T-helper 2 cell (primary cell): ENCODE measurements at regions not wholly inside any gene's neighbourhood (a gene's known extent, or its start where the extent isn't known, plus 50 kb on each side); places are given as distances from the start of the nearest gene placed in this dataset.

Experiments
- DNase-seq, 5 experiments: peaks; one replicate each; pipeline versions ENCODE4 v3.0.0 to v3.0.0-alpha.2; 2012 to 2022

DNA sequence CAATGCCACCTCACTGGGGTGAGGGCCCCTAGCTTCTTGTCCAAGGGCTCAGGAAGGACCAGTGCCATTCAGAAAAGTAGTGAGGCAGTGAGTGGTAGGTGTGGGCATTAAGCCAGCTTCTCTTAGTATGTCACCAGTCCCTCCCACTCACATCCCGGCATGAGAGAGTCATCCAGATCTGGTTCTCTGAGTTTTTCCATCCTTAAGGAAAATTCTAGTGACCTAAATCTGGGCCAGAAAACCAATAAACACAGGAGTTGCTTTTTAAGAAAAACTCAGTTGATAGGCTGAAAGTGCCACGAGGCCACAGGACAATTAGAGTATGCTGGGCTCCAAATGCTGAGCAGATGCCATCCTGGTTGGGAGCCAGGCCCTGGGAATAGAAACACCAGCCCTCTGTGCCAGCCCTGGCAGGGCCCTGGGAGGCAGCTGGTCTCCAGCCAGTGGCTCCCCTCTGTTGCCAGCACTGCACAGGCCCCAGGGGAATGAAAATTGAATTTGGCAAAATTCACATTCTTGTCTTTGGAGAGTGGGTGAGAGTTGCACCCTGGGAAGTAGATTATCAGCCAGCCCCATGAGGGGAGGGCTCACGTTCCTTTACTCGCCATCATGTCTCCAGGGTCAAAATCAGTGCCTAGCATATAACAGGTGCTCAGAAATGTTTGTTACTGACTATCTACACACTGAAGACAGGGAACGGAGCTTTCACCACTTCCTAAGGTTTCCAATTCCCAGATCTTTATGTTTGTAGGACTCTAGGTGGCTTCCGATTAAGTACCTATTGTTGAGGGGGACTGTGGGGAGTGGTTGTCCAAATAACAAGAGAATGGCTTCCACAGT, 52.8 kb downstream of the FAM43A start:
- DNase-seq = no peak

DNA sequence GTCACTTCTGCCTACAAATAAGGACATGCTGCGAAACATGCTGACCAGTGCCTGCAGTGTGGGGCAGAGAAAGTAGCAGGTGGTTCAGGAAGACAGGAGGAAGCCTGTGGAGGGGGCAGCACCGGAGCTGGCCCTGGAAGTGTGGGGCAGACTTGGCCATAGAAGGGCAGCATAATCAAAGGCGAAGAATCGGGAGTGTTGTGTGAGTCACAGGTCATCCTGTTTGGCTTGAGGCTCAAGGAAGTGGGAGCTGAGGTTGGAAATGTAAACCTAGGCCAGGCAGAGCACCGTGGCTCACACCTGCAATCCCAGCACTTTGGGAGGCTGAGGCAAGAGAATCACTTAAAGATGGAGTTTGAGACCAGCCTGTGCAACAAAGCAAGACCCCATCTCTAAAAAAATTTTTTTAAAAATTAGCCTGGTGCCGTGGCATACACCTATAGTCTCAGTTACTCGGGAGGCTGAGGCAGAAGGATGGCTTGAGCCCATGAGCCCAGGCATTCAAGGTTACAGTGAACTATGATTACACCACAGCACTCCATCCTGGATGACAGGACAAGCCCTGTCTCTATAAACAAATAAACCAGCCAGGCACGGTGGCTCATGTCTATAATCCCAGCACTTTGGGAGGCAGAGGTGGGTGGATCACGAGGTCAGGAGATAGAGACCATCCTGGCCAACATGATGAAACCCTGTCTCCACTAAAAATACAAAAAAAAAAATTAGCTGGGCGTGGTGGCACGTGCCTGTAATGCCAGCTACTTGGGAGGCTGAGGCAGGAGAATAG, 54.0 kb downstream of the FAM43A start:
- DNase-seq = no peak

DNA sequence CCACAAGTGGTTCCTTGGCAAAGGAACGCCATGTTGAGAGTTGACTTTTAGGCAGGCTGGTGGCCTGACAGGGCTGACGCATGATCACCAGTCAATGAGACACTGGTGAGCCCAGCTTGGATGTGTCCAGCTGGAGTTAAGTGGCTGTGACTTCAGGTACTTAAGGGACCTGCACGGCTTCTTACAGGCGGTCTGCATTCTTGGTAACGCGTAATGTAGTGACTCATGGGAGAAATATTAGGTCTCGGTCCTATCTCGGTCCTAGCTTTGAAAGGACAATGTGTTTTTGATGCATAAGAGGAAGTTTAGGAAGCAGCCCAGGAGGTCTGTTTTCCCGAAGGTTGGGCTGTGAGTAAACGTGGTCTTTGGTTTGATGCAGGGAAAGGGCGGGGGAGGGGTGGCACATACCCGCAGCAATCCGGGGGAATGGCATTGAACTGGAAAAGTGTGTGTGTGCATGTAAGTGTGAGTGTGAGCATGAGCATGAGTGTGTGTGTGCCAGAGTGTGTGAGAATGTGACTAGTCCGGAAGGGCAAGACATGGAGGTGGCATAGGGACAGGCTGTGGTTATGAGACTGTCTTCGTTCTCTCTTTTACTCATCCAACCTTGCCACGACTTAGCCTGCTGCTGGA, 55.3 kb downstream of the FAM43A start:
- peak in 1 of 5 experiments; percentile 72 for DNase-seq

DNA sequence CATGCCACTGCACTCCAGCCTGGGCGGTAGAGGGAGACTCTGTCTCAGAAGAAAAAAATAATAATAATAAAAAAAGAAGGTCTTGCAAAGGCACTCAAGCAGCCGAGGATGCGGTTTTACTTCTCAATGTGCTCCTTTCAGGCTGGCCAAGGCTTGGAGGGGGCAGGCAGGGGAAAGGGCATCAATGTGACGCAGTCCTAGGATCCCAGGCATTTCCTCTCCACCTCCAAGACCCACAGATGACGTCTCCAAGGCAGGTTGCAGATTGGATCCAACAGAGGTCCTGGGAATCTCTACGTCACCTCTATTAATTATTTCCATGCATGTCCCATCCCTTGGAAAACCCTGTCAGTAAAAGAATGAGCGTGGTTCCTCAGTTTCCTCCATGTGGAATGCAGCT, 56.2 kb downstream of the FAM43A start:
- DNase-seq = no peak

DNA sequence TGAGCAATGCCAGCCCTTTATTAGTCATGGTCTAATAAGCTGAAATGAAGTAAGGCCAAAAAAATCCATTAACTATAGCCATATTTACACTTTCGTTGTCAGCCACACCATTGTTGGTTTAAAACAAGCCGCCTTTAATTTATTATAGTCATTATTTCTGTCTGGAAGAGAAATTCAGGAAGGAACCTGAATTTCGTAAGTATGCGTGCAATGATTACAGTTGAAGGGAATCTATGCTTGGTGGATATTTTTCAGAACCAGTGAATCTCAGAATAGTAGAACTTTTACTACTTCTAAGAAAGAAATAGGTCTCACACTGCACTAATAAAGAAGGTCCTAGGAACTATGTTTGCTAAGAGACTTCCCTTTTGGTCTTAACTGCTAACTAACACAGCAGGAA, 59.1 kb downstream of the FAM43A start:
- no peak for DNase-seq

DNA sequence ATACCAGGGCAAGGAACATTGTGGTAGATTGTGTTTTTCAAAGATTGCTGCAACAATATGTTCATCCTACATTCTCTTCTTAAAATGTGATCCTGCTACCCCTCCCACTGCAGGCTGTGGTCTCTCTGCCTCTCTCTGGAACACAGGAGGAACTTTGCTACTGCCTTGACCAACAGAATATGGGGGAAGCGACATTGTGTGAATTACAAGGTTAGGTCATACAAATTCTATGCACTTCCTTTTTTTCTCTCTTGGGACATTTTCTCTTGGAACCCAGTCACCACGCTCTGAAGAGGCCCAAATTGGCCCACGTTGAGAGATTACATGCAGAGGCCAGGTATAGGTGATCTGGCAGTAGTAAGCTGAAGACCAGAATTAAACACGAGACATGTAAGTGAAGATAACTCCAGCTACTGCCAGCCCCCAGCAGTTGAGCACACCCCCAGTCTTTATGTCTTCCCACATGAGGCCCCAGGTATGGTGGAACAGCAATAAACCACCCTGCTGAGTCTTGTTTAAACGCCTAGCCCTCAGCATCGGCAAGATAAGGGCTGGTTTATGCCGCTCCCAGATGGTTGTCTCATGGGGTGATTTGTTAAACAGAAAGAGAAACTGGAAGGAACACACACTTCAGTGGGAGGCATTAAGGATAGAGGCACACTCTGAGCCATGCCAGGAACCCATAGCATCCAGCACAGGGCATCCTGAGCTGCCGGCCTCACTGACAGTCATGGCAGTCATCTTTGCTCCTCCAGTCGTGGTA, 59.9 kb downstream of the FAM43A start:
- DNase-seq = no peak

DNA sequence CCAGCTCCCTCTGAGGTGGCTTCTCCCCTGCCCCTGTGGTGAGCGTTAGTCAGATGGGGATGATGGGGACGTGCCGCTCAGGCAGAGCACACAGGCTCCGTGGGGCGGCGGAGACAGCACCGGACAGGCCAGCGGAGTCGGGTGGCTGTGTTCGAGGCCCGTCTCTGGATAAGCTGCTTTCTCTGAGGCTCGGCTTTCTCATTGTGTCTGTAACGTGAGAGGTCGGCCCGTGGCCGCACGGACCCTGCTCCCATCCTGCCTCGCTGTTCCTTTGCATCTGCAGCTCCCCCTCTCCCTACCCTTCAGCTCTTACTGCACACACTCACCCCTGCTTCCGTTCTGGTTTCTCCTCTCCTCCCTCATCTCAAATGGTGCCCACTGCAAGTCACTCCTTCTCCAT, 62.5 kb downstream of the FAM43A start:
- DNase-seq = no peak

DNA sequence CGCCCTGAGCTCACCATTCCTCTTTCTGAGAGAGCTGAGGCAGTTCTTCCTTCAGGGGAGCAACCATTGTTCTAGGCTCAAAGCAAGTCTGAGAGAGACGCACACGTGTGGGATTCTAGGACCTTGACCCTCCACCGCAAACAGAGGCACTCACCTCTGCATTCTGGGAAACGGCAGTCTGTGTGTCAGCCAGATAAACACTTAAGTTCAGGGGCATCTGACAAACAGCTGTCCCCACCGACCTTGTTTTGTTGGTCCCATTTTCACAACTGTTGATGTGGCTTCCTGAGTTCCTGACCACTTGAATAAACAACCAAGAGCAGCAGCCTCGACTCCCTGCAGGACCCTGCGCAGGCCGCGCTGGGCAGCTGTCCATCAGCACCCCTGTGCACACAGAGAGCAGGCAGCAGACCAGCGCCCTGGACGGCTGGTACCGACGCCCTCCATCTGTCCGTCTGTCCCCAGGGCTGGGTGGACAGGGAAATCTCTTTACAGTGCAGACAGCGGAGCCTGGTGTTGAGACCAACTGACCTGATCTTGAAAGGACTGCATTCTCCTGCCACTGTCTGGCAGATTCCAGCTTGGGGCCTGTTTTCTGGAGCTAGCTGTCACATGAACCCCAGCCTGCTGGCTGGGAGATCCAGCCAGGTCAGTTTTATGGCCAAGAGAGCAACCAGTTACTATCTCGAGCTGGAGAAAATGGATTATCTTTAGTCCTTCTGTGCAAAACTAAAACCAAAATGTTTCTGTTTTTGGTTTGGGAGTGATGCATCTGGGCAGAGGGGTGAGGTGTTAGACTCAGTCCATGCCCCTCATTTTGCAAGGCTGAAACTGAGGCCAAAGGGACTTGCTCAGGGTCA, 64.2 kb downstream of the FAM43A start:
- no peak for DNase-seq

DNA sequence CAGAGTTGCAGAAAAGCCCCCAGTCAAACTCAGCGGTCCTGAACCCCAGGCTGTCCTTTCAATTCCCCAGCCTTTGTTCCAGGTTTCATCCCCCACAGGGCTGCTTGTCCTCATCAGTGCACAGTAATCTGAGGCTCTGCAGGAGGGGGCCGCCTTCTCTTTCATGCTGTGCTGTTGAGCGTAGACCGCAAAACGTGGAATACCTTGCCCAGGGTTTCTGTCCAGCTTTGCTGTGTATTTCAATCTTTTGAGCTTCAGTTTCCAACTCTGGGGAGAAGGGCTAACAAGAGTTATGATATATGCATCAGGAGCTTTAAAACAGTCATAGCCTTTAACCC, 64.8 kb downstream of the FAM43A start:
- no peak for DNase-seq

DNA sequence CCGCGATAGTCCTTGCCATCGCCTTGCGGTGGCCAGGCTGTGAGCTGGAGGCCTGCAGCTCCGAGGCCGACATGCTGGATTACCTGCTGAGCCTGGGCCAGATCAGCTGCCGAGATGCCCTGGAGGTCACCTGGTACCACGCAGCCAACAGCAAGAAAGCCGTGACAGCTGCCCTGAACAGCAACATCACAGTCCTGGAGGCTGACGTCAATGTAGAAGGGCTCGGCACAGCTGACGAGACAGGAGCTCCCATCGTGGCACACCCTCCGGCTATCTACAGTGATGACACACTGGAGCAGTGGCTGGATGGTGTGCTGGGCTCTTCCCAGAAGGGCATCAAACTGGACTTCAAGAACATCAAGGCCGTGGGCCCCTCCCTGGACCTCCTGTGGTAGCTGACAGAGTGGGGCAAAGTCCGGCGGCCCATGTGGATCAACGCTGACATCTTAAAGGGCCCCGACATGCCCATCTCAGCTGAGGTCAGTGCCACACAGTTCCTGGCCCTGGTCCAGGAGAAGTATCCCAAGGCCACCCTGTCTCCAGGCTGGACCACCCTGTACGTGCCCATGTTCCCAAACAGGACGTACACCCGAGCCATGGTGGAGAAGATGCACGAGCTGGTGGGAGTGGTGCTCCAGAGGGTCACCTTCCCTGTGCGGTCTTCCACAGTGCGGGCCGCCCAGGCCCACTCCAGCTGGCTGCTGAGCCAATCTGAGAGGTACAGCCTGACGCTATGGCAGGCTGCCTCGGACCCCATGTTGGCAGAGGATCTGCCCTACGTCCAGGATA, 70.2 kb downstream of the FAM43A start:
- DNase-seq = no peak

DNA sequence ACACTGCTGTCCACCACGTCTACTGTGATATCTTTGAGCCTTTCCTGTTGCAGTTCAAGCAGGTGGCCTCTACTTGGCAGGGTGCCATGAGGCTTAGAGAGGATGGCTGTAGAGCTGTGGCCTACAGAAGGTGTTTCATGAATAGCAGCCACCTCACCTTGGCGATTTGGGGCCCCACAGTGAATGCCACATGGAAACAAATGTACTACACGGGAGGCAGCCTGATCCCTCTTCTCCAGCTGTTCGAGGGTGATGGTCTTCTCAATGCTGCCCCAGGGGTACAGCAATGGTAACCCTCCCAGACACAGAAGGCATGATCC, 70.7 kb downstream of the FAM43A start:
- no peak for DNase-seq

DNA sequence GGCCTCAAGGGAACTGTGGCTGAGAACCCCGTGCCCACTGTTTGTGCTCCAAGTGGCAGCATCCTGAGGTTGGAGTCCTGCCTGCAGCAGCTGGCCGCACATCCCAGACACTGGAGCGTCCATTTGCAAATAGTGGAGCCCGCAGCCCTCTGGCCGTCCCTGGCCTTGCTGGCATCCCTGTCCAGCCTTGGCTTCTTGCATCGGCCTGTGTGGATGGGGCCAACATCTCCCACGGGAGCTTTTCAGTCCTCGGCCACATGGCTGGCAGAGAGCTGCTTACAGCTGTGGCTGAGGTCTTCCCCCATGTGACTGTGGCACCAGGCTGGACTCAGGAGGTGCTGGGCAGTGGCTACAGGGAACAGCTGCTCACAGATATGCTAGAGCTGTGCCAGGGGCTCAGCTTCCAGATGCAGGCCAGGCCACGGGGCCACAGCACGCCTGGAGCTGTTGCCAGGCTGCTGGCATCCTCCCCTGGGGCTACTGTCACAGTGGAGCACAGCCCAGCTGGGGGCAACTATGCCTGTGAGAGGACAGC, 71.2 kb downstream of the FAM43A start:
- DNase-seq = no peak

DNA sequence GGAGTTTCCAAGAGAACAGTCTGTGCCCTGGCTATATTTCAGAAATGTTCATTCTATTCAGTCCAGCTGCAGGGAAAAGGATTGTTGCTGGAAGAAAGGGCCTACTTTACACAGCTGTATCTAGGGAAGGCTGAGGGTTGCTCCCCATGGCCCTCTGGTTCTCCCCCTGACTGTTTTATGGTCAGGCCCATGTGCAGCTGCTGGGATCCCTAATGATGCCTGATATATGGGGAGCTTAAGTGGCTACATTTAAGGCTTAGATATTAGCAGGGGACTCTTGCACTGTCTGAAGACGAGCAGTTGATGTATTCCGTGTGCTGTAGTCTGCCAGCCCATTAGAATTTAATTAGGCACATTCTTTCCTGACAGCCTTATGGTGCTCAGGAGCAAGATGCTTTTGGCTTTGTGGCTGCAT, 72.0 kb downstream of the FAM43A start:
- DNase-seq = no peak

DNA sequence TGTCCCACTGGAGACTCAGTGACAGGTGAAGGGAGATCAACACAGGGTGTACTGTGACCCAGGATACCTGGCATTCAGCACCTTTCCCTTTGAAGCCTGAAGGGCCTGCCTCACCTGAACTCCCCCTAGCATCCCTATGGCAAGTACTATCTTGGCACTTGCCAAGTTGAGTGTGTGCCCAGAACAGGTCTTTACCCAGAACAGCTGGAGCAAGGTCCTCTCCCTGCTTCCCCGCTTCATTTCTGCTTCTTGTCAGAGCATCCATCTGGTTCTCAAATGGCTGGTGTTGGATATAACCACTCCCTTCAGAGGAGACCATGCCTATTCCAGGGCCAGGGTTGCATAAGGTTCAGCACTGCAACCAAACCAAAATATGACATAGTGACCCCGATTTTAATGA, 73.0 kb downstream of the FAM43A start:
- no peak for DNase-seq

DNA sequence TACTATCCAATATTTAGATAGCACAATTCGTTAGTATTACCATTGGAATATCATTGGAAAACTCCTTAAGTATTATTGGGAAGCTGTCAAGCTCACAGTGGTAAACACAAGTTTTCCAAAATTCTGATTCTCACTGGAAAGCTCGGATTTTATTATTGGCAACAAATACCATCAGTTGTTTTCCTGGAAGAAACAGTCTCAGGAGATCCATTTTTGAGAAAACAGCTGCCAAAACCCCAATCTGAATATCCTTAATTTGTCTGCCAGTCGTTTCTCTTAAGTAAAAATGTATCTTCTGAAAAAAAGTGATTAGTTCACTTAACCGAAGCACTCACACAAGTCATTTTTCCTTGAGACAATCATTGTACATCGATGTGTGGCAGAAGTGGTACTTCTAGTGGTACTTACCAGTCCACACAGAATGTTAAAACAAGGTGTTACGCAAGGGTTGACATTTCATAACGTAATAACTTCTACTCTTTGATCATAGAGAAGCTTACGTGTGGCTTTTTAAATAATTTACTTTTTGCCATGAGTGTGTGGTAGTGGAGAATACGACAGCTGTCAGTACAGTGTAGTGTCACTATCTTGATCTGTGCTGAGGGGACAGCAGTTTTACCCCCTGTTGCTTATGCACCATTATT, 74.9 kb downstream of the FAM43A start:
- no peak for DNase-seq

DNA sequence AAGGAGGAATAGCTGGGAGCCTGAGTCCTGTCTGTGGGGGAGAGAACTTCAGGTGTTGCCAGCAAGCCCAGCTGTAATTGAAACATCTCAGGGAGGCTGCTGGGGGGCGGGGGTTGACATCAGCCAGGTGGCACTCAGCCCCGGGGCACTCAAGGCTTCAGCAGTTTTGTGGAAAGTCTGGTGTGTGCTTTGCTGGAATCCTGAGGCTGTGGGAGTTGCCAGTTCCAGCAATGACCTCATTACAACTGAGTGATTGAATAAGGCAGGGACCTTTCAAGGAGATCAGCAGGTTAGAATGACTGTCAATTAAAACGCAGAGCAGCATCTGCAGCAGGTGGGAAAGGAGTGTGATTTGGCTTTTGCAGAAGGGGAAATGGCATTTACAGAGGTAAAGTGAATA, 75.7 kb downstream of the FAM43A start:
- DNase-seq = no peak

DNA sequence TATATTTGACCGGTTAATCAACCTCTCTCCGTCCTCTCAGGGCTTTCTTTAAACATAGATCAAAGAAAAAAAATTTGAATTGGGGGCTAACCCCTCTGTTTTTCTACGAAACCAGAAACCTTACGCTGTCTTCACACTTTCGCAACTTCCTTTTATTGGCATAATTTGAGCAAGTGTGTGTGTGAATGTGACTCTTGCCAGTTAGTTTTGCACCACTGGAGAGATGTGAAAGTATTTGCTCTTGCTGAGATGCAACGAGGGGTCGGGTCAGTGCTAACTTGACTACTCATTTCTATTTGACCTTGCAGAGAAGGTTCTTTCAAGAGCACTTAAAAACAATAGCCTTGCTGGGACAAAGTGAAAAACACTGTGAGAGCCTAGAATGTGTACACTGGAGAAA, 81.2 kb downstream of the FAM43A start:
- DNase-seq = peak in 1 of 5 experiments; percentile 5

DNA sequence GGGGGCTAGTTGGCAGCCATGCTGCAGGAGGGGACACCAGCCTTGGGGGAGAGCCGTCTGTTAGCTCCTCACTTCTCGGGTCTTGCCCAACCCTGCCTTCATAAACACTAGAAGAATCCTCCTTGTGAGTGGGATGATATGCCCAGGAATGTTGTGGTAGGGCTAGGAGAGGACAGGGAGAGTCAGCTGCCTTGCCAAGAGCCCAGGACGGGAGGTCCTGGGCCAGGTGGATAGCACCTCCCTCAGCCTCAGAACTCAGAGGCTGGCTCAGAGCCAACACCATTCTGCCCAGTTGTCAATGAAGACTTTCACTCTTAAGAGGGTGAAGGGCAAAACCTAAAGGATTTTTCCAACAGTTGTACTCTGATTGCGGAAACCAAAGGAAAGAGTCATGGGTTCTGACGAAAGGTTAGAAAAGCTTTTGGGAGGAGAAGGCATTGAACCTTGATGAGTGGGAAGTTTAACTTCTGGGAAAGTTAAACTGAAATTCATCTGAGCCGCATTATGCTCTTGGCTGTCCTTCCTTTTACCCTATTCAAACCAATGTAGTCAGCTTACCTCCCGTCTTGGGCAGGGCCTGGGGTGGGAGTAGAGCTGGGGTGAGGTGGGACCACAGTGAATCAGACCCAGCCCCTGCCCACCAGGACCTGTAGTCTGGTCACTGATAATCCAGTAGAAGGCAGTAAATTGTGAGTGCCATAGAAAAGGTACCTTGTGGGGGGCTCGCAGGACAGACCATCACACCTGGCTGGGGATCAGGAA, 81.9 kb downstream of the FAM43A start:
- no peak for DNase-seq

DNA sequence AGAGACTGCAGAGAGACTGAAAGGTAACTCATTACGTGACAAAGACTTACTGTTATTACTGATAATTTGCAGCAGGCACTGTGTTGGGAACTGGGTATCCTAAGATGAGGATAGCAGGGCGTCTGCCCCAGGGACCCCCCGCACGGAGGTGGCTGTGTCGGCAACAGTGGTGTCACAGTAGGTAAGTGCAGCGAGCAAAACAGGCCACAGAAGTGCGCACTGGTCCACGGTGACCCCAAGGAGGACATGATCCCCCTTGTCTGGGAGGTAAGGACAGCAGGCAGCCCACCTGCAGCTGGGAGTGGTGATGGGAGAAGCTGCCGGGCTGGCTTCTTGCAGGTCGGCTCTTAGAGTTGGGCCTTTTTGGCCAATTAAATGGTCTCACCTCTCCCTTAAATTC, 82.9 kb downstream of the FAM43A start:
- no peak for DNase-seq
